A549 (cell line): ENCODE measurements at regions not wholly inside any gene's neighbourhood (a gene's known extent, or its start where the extent isn't known, plus 50 kb on each side); places are given as distances from the start of the nearest gene placed in this dataset.
A peak's percentile ranks its signal among the peaks of the same experiment; 100 is the strongest.

ENCODE experiments used
- ATAC-seq, 2 experiments: fragments of 200-7000 bp in 1 of 2; fragments of >200 bp in 1 of 2; cut with Nextera tagmentation in 1 of 2; cut with Tn5 transposase in 1 of 2; 3 replicates each; pipeline versions ENCODE4 v1.8.0 to v1.9.1; 2018 to 2020; ENCODE audit warnings: mild to moderate bottlenecking in 1 of 2, moderate library complexity in 1 of 2
- CTCF ChIA-PET: fragments of 300-600 bp; sonication (Branson Sonifier 250); formaldehyde crosslinking; extraction: SDS; loops from one replicate; lab custom pipeline; 2021; ENCODE audit warnings: antibody characterized with exemption, inconsistent platforms; lab: Yijun Ruan, JAX
- POLR2A ChIA-PET: fragments of 350-600 bp; formaldehyde crosslinking; extraction: SDS; loops from one replicate; lab custom pipeline; 2021; ENCODE audit warnings: antibody characterized with exemption, inconsistent platforms; lab: Yijun Ruan, JAX
- DNase-seq, 2 experiments: peaks; one replicate each; pipeline versions ENCODE4 v3.0.0 to v3.0.0-alpha.2; 2011 to 2016; ENCODE audit warnings: low read depth in 1 of 2, low spot score in 1 of 2
- FAIRE-seq: peaks from 2 replicates; lab custom pipeline; 2011; peaks lifted over from hg19 to GRCh38; lab: Jason Lieb, UNC
- H3K27ac ChIP-seq, 2 experiments: fragments of >200 bp; sonication (Bioruptor Twin); formaldehyde crosslinking; 3 replicates each; pipeline ENCODE4 v1.5.1; 2016 to 2017
- H3K4me1 ChIP-seq: fragments of >200 bp; sonication (Bioruptor Twin); formaldehyde crosslinking; 3 replicates; pipeline ENCODE4 v1.6.1; 2016
- H3K4me2 ChIP-seq: fragments of >200 bp; sonication (Bioruptor Twin); formaldehyde crosslinking; 3 replicates; pipeline ENCODE4 v1.6.1; 2016
- H3K4me3 ChIP-seq: fragments of >200 bp; sonication (Bioruptor Twin); formaldehyde crosslinking; 3 replicates; pipeline ENCODE4 v1.5.1; 2016
- H3K9me3 ChIP-seq: fragments of >200 bp; sonication (Bioruptor Twin); formaldehyde crosslinking; 3 replicates; pipeline ENCODE4 v1.6.1; 2016
- CBX8 ChIP-seq: fragments of 200-600 bp; sonication (generic); IDR thresholded peaks from 2 replicates; pipeline ENCODE4 v1.6.1; 2016
- CEBPB ChIP-seq, 2 experiments: fragments of >200 bp in 1 of 2; sonication (Bioruptor Twin) in 1 of 2; formaldehyde crosslinking in 1 of 2; IDR thresholded peaks; 2 replicates each; pipeline ENCODE4 v1.6.1; 2012 to 2016
- EP300 ChIP-seq, 2 experiments: fragments of >200 bp; sonication (Bioruptor Twin); formaldehyde crosslinking; IDR thresholded peaks; 2 replicates in 1 of 2; 3 replicates in 1 of 2; pipeline ENCODE4 v1.6.1; 2016 to 2017
- ESRRA ChIP-seq: fragments of 150-350 bp; IDR thresholded peaks from 2 replicates; pipeline ENCODE4 v1.6.1; 2014; ENCODE audit warnings: mild to moderate bottlenecking, low read length, borderline replicate concordance
- FOSL2 ChIP-seq, 2 experiments: fragments of 450-650 bp in 1 of 2; fragments of >200 bp in 1 of 2; sonication (Bioruptor Twin) in 1 of 2; formaldehyde crosslinking; IDR thresholded peaks; 2 replicates each; pipeline versions ENCODE4 v1.5.0 to v1.6.1; 2016 to 2020; ENCODE audit warnings: mild to moderate bottlenecking in 1 of 2, moderate library complexity in 1 of 2
- HOXB13 ChIP-seq: fragments of 250-450 bp; sonication (Bioruptor Pico); IDR thresholded peaks from 2 replicates; pipeline ENCODE4 v1.5.0; 2020; ENCODE audit warnings: low read depth, mild to moderate bottlenecking, moderate library complexity
- HOXB5 ChIP-seq: fragments of 250-450 bp; sonication (Bioruptor Pico); IDR thresholded peaks from 2 replicates; pipeline ENCODE4 v1.5.0; 2020; ENCODE audit warnings: mild to moderate bottlenecking, moderate library complexity
- JUN ChIP-seq, 2 experiments: fragments of >200 bp; sonication (Bioruptor Twin); formaldehyde crosslinking; IDR thresholded peaks; 2 replicates in 1 of 2; 3 replicates in 1 of 2; pipeline ENCODE4 v1.6.1; 2016 to 2017
- NFE2L2 ChIP-seq: fragments of 150-350 bp; conservative IDR thresholded peaks from 2 replicates; pipeline ENCODE4 v1.6.1; 2014; ENCODE audit warnings: low read length
- NPAS2 ChIP-seq: fragments of 250-450 bp; sonication (Bioruptor Pico); IDR thresholded peaks from 2 replicates; pipeline ENCODE4 v1.8.0; 2022; ENCODE audit warnings: mild to moderate bottlenecking, moderate library complexity, borderline replicate concordance
- NR3C1 ChIP-seq: fragments of >200 bp; sonication (Bioruptor Twin); formaldehyde crosslinking; IDR thresholded peaks from 3 replicates; pipeline ENCODE4 v1.6.1; 2017
- POLR2AphosphoS2 ChIP-seq: conservative IDR thresholded peaks from 2 replicates; pipeline ENCODE4 v1.6.1; 2012; ENCODE audit warnings: low read length, improper control_type of control experiment, inconsistent platforms
- RAD21 ChIP-seq, 2 experiments: fragments of >200 bp in 1 of 2; sonication (Bioruptor Twin) in 1 of 2; formaldehyde crosslinking in 1 of 2; IDR thresholded peaks in 1 of 2; conservative IDR thresholded peaks in 1 of 2; 2 replicates in 1 of 2; 3 replicates in 1 of 2; pipeline ENCODE4 v1.6.1; 2012 to 2018; ENCODE audit warnings: inconsistent platforms in 1 of 2
- RARB ChIP-seq: fragments of 250-450 bp; sonication (Bioruptor Pico); IDR thresholded peaks from 2 replicates; pipeline ENCODE4 v1.8.0; 2021; ENCODE audit warnings: mild to moderate bottlenecking, moderate library complexity
- REST ChIP-seq: fragments of 200-600 bp; sonication (generic); IDR thresholded peaks from 2 replicates; pipeline ENCODE4 v1.6.1; 2016; ENCODE audit warnings: antibody characterized with exemption, mild to moderate bottlenecking, moderate library complexity
- RFX5 ChIP-seq: fragments of 450-650 bp; IDR thresholded peaks from 2 replicates; pipeline ENCODE4 v1.7.1; 2014; ENCODE audit warnings: antibody characterized with exemption, mild to moderate bottlenecking, moderate library complexity
- RNF2 ChIP-seq: fragments of 200-600 bp; sonication (generic); IDR thresholded peaks from 2 replicates; pipeline ENCODE4 v1.6.1; 2016; ENCODE audit warnings: low read depth, mild to moderate bottlenecking, antibody characterized with exemption, moderate library complexity, borderline replicate concordance
- SMC3 ChIP-seq: fragments of >200 bp; sonication (Bioruptor Twin); formaldehyde crosslinking; IDR thresholded peaks from 3 replicates; pipeline ENCODE4 v1.6.1; 2018; ENCODE audit warnings: inconsistent platforms
- SREBF2 ChIP-seq: fragments of 450-650 bp; IDR thresholded peaks from 2 replicates; pipeline ENCODE4 v1.6.1; 2014; ENCODE audit warnings: mild to moderate bottlenecking, moderate library complexity
- TFCP2L1 ChIP-seq: fragments of 250-450 bp; sonication (Bioruptor Pico); IDR thresholded peaks from 2 replicates; pipeline ENCODE4 v1.5.0; 2021; ENCODE audit warnings: mild to moderate bottlenecking
- ZFP36 ChIP-seq: fragments of 450-650 bp; IDR thresholded peaks from 2 replicates; pipeline ENCODE4 v1.6.1; 2014; ENCODE audit warnings: borderline replicate concordance; ENCODE audit not compliant: partially characterized antibody
- ZSCAN20 ChIP-seq: fragments of 250-450 bp; sonication (Bioruptor Pico); IDR thresholded peaks from 2 replicates; pipeline ENCODE4 v1.8.0; 2022; ENCODE audit warnings: mild to moderate bottlenecking, moderate library complexity
- WGBS: methylation state at CpG from one replicate; pipeline ENCODE4 v1.1.6; 2017; ENCODE audit errors: missing lambda C conversion rate; 5-methylcytosine and 5-hydroxymethylcytosine counted together
- TF ChIP-seq, protein P1 (sequence below): fragments of 150-350 bp; IDR thresholded peaks from 2 replicates; pipeline ENCODE4 v1.6.1; 2014; ENCODE audit warnings: low read depth, mild to moderate bottlenecking, low read length
- TF ChIP-seq, protein P2 (sequence below): fragments of >200 bp; sonication (Bioruptor Twin); formaldehyde crosslinking; IDR thresholded peaks from 3 replicates; pipeline ENCODE4 v1.6.1; 2016

GRCh38 chr5:93191035-93191817, 389.8 kb downstream of the NR2F1-AS1 start:
- no peak for ATAC-seq
- H3K9me3 ChIP-seq = no peaks in the 10 kb centered on the region
- TF ChIP-seq REST (no peak), NFE2L2 (no peak), ESRRA (no peak), HOXB5 (no peak), SMC3 (no peak), RFX5 (no peak), ZSCAN20 (no peak), CEBPB (IDR thresholded peaks at IDR 0.05) (no peak), POLR2AphosphoS2 (no peak), JUN (IDR thresholded peaks at IDR 0.05) (no peak), HOXB13 (CRISPR knock-in tag) (no peak)
- TF ChIP-seq, protein P1, sequence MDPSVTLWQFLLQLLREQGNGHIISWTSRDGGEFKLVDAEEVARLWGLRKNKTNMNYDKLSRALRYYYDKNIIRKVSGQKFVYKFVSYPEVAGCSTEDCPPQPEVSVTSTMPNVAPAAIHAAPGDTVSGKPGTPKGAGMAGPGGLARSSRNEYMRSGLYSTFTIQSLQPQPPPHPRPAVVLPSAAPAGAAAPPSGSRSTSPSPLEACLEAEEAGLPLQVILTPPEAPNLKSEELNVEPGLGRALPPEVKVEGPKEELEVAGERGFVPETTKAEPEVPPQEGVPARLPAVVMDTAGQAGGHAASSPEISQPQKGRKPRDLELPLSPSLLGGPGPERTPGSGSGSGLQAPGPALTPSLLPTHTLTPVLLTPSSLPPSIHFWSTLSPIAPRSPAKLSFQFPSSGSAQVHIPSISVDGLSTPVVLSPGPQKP = no peak
- TF ChIP-seq, protein P2, sequence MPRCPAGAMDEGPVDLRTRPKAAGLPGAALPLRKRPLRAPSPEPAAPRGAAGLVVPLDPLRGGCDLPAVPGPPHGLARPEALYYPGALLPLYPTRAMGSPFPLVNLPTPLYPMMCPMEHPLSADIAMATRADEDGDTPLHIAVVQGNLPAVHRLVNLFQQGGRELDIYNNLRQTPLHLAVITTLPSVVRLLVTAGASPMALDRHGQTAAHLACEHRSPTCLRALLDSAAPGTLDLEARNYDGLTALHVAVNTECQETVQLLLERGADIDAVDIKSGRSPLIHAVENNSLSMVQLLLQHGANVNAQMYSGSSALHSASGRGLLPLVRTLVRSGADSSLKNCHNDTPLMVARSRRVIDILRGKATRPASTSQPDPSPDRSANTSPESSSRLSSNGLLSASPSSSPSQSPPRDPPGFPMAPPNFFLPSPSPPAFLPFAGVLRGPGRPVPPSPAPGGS = no peak
- no peak overlapping the region for H3K4me3 ChIP-seq
- CTCF ChIA-PET = no interaction called here
- POLR2A ChIA-PET = interaction anchor here (0.9 kb wide), 1 partner anchor 393 kb away, joined by 5 read pairs; no protein-coding TSS in a partner anchor
- H3K27ac ChIP-seq = peak overlapping the region in 1 of 2 experiments; percentile 46; a peak in 2 of 6 replicates
- peak overlapping the region; percentile 54 for H3K4me2 ChIP-seq
- no peak for DNase-seq
- FAIRE-seq = no peak
- WGBS = 91% methylated on average over 11 of the region's 11 CpGs
- H3K4me1 ChIP-seq = peaks cover 56% of the 10 kb centered on the region

GRCh38 chr5:93189707-93190120, 391.3 kb downstream of the NR2F1-AS1 start:
- peak overlapping the region; percentile 31 to 50; a peak in 5 of 6 replicates for H3K27ac ChIP-seq
- ChIA-PET CTCF (interaction anchor here (0.6 kb wide), 1 partner anchor 79 kb away, joined by 3 read pairs; no protein-coding TSS in a partner anchor), POLR2A (no interaction called here)
- no peak overlapping the region for H3K4me3 ChIP-seq
- H3K4me2 ChIP-seq = peak overlapping the region; percentile 45
- DNase-seq = peak; percentile 18 to 62
- ATAC-seq = peak; percentile 85 to 92
- peaks cover 62% of the 10 kb centered on the region for H3K4me1 ChIP-seq
- FAIRE-seq = peak; percentile 76
- WGBS = 19% methylated on average over 2 of the region's 2 CpGs
- H3K9me3 ChIP-seq = no peaks in the 10 kb centered on the region
- TF ChIP-seq REST (no peak), EP300 (IDR thresholded peaks at IDR 0.05) (peak; percentile 29 to 55; a peak in 1 of 5 replicates), ESRRA (no peak), JUN (IDR thresholded peaks at IDR 0.05) (peak; percentile 40 to 48; a peak in 2 of 5 replicates), RNF2 (no peak), ZFP36 (no peak), CBX8 (no peak), NPAS2 (CRISPR knock-in tag) (no peak), TFCP2L1 (no peak), FOSL2 (IDR thresholded peaks at IDR 0.05) (peak; percentile 75), FOSL2 (CRISPR knock-in tag; IDR thresholded peaks at IDR 0.05) (peak; percentile 84), SREBF2 (no peak), NR3C1 (no peak), NFE2L2 (no peak), RARB (CRISPR knock-in tag) (no peak), CEBPB (IDR thresholded peaks at IDR 0.05) (peak; percentile 84), RAD21 (conservative IDR thresholded peaks at IDR 0.05 in 1 of 2, IDR thresholded peaks at IDR 0.05 in 1 of 2) (peak in 1 of 2 experiments; percentile 26; a peak in 1 of 5 replicates), SMC3 (no peak)
